MM.1S (cell line): ENCODE measurements at regions not wholly inside any gene's neighbourhood (a gene's known extent, or its start where the extent isn't known, plus 50 kb on each side); places are given as distances from the start of the nearest gene placed in this dataset.

Experiments used
- CTCF ChIP-seq: fragments of 300-600 bp; sonication (generic); IDR thresholded peaks from 2 replicates; pipeline ENCODE4 v1.5.1; 2016; ENCODE audit warnings: antibody characterized with exemption, low read length, mixed read lengths
- EZH2phosphoT487 ChIP-seq: fragments of 300-600 bp; sonication (generic); IDR thresholded peaks from 2 replicates; pipeline ENCODE4 v1.6.1; 2018; ENCODE audit warnings: antibody characterized with exemption, low read length

DNA sequence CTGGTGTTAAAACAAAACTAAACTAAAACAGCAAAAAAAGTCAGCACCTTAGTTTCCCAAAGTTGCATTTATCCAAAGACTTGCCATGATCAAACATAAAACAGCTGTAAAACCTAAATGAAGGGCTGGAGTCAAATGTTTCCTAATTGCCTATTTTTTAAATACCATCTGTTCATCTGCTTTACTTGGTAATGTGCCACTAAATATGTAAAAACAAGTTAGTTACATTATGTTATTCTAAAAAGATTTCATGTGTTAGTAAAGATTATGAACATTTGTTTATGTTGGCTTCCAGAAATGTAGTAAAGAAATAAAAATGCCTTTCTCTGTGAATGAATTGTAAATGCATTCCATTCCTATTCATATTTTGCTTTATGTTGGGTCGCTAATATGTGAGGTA, 977.8 kb downstream of the FSTL5 start:
- TF ChIP-seq CTCF = no peak
- no peak for TF ChIP-seq EZH2phosphoT487
